Activated T-cell treated with anti-CD3 and anti-CD28 coated beads for 1 hour (primary cell): ENCODE measurements at regions not wholly inside any gene's neighbourhood (a gene's known extent, or its start where the extent isn't known, plus 50 kb on each side); places are given as distances from the start of the nearest gene placed in this dataset.

Experiments
- DNase-seq: peaks from one replicate; pipeline ENCODE4 v3.0.0-alpha.2; 2020; ENCODE audit warnings: low read depth

- no peak for DNase-seq
These were observed 266.3 kb downstream of the RPS24 start for GRCh38 chr10:78299851-78300468.

GRCh38 chr10:78300526-78300925 lies 266.9 kb downstream of the RPS24 start:
- DNase-seq = no peak

GRCh38 chr10:78301481-78301880 lies 267.8 kb downstream of the RPS24 start:
- DNase-seq = no peak

GRCh38 chr10:78301891-78302738 lies 268.5 kb downstream of the RPS24 start:
- DNase-seq = no peak

GRCh38 chr10:78302739-78302988 lies 269.0 kb downstream of the RPS24 start:
- no peak for DNase-seq

- peak; percentile 97 for DNase-seq
These were observed 269.6 kb downstream of the RPS24 start for GRCh38 chr10:78302989-78303854.

- DNase-seq = no peak
These were observed 270.7 kb downstream of the RPS24 start for GRCh38 chr10:78304091-78305045.

GRCh38 chr10:78305311-78305710 lies 271.6 kb downstream of the RPS24 start:
- no peak for DNase-seq

GRCh38 chr10:78306358-78306757 lies 272.7 kb downstream of the RPS24 start:
- no peak for DNase-seq

GRCh38 chr10:78307576-78307975 lies 273.9 kb downstream of the RPS24 start:
- no peak for DNase-seq

GRCh38 chr10:78309536-78310237 lies 276.0 kb downstream of the RPS24 start:
- DNase-seq = no peak

- no peak for DNase-seq
These were observed 276.9 kb downstream of the RPS24 start for GRCh38 chr10:78310481-78311080.

- DNase-seq = no peak
These were observed 278.8 kb downstream of the RPS24 start for GRCh38 chr10:78312197-78313047.

- no peak for DNase-seq
These were observed 279.4 kb downstream of the RPS24 start for GRCh38 chr10:78313048-78313381.

GRCh38 chr10:78313636-78314035 lies 280.0 kb downstream of the RPS24 start:
- no peak for DNase-seq

GRCh38 chr10:78314651-78315050 lies 281.0 kb downstream of the RPS24 start:
- no peak for DNase-seq

GRCh38 chr10:78316451-78316931 lies 282.8 kb downstream of the RPS24 start:
- no peak for DNase-seq

- DNase-seq = no peak
These were observed 284.6 kb downstream of the RPS24 start for GRCh38 chr10:78318305-78318704.

- DNase-seq = no peak
These were observed 285.7 kb downstream of the RPS24 start for GRCh38 chr10:78319371-78319770.

- no peak for DNase-seq
These were observed 286.2 kb downstream of the RPS24 start for GRCh38 chr10:78319841-78320240.
